ENCODE measurements at regions not wholly inside any gene's neighbourhood (a gene's known extent, or its start where the extent isn't known, plus 50 kb on each side); places are given as distances from the start of the nearest gene placed in this dataset.

DNA sequence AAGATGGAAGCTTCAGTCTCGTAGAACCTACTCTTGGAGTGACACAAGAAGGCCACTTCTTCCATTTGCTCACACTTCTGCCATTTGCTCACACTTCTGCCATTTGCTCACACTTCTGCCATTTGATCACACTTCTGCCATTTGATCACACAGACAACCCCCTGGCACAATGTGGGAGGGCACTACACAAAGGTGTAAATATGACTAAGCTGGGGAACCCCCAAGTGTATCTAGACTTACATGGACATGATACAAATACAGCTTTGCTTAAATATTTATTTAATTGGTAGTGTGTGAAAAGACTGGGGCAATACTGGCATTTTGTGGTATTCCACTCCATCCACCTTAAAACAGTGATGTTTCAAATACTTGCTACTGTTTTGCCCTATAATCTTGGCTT, 296.2 kb upstream of the PPFIA2 start:
- intact Hi-C loops (cut with DNase I) = no loop called here
- DNase-seq = no peak

DNA sequence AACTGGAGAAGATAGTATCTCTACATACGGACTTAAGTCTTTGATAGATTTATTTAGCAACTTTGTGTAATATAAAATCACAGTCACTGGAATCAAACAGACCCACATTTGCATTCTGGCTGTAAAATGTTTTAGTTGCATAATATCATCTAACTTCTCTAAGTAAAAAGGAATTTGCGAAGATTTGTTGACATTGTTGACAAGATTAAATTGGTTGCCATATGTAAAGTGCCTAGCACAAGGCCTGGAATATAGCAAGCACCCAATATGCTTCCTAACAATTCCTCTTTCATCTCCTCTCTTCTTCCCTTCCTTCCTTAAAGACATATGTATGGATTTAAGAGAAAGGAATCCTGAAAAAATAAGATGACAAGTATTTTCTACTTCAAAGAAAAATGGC, 295.4 kb upstream of the PPFIA2 start:
- intact Hi-C loops (cut with DNase I) = no loop called here
- no peak for DNase-seq

DNA sequence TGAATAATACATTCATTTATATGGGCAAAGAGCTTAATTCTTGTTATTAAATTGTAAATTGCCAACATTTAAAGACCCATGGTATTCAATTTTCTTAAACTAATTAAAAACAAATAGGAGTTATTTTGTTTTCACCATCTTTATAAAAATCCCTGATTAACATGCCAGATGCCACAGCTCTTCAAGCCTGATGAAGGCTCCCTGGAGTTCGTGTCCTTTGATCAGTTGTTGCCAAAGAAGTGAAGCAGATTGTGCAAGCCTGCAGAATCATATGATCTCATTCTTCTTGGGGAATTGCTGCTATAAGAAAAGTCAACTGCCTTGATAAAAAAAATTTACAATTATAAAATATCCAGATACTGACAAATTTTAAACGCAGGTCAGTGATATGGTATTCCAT, 288.3 kb upstream of the PPFIA2 start:
- intact Hi-C loops (cut with DNase I) = no loop called here
- no peak for DNase-seq

DNA sequence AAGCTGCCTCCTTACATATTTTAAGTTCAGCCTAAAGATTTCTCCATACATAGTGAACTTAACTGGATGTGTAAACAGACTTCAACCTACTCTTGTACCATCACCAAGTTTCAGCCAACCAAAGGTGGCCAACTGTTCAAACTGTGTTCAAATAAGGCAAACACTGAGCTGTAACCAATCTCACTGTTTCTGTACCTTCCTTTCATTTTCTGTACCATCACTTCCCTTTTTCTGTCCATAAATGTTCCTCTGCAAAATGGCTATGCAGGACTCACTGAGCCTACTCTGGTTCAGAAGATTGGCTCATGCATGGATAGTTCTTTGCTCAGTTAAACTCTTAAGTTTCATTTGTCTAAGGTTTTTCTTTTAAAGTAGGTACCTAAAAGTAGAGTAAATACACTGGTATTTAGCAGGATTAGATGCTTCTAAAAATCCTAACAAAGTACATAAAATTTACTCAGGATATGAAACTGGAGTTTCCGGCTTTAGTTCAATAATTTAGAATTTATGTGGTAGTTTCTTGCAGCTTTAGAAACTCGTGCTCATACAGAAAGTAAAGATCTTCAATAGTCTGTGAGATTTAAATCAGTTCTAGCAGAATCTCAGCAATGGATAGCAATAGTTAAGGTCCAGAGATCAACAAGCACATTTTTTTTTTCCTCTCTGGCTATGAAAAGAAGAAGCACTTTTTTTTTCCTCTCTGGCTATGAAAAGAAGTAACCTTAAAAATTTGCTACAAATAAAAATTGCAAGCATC, 282.0 kb upstream of the PPFIA2 start:
- intact Hi-C loops (cut with DNase I) = no loop called here
- no peak for DNase-seq

DNA sequence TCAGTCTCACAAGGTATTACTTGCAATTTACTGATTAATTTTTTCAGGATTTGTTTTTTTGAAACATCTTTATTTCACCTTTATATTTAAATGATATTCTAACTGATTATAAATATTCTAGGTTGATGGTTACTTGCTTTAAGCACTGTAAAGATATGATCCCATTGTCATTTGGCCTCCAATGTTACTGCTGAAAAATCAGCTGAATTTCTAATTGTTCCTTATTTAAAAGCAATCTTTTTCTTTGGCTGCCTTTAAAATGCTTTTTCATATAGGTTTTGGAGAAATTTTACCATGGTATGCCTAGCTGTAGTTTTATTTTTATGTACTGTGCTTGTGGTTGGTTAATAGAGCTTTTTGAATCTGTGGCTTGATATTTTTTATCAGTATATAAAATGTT, 275.6 kb upstream of the PPFIA2 start:
- intact Hi-C loops (cut with DNase I) = no loop called here
- no peak for DNase-seq

DNA sequence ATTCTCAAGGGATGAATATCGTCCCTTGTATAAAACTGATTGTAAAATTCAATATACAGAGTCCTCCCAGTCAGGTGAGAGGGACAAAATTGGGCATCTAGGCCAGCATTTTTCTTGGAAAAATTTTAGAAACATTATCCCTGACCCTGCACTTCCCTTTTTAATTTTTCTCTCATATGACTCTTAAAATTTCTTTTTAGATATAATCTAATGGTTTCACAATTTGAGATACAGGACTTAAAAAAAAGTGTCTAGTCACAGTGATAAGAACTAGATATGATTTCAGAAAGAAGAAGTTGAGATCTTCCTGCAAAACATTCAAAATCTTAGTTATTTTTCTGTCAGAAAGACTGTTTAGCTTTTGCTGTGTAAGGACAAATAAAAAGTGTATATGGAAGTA, 270.8 kb upstream of the PPFIA2 start:
- DNase-seq = no peak
- intact Hi-C loops (cut with DNase I) = no loop called here

DNA sequence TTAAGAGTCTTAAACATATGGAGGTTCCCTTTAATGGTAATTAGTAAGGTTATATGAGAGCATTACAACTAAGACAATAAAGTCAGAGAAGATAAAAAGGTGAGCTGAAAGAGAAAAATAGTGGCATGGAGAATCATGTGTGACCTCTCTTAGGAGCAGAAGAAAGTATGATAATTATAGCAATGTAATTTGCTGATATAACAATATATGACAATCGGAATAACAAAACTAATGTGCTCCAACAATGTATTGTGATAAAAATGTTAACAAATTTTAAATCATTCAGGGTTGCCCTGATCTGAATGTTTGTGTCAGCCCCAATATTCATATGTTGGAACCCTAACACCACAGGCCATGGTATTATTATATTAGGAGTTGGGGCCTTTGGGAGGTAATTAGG, 269.6 kb upstream of the PPFIA2 start:
- no peak for DNase-seq
- intact Hi-C loops (cut with DNase I) = no loop called here

DNA sequence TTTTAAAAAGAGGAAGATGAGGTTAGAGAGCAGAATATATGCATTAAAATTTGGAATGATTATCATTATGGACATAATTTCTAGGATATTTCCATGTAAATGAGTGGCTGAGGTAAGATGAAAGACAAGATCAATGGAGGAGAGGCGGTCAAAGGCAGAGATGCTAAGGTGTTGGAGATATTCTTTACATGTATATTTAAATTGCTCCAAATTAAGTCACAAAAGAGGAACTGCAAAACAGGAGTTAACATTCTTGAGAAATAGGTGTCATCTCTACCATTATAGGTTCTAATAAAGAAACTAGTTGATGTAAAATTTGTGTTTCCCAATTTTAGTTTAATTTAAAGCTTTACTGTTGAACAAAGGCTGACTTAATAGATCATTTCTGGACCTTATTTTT, 268.5 kb upstream of the PPFIA2 start:
- intact Hi-C loops (cut with DNase I) = no loop called here
- DNase-seq = no peak

DNA sequence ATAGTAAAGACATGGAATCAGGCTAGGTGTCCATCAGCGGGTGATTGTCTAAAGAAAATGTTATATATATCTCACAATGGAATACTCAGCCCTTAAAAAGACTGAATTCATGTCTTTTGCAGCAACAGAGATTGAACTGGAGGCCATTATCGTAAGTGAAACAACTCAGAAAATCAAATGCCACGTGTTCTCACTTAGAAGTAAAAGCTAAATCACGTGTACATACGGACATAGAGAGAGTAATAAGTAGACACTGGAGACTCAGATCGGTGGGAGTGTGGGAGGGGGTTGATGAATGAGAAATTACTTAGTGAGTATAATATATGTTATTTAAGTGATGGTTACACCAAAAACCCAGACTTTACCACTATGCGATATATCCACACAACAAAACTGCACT, 266.3 kb upstream of the PPFIA2 start:
- intact Hi-C loops (cut with DNase I) = no loop called here
- DNase-seq = no peak

DNA sequence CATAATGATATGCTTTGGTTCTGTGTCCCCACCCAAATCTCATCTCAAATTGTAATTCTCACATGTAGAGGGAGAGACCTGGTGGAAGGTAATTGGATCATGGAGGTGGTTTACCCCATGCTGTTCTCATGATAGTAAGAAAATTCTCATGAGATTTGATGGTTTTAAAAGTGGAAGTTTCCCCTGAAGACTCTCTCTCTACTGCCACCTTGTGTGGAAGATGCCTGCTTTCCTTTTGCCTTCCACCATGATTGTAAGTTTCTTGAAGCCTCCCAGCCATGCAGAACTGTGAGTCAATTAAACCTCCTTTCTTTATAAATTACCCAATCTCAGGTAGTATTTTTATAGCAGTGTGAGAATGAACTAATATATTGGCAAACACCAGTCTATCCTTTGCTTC, 260.4 kb upstream of the PPFIA2 start:
- intact Hi-C loops (cut with DNase I) = no loop called here
- DNase-seq = no peak

DNA sequence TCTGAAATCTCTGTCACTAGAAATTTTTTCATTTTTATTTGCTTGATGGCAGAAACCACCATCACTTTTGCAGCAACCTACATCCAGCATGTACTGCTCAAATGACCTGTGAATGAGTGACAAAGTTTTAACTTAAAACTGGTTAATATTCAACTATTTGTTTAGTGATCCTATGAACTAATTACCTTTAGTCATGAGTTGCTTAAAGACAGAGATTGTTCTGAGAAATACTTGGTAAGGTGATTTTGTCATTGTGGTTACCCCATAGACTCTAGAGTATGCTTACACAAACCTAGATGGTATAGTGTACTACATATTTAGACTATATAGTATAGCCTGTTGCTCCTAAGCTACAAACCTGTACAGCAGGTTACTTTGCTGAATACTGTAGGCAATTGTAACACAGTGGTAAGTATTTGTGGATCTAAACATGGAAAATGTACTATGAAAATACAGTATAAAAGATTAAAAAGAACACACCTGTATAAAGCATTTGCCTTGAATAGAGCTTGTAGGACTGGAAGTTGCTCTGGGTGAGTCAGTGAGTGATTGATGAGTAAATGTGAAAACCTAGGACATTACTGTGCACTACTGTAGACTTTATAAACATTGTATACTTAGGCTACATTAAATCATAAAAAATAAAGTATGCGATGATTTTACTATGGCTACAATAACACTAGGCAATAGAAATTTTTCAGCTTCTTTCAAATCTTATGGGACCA, 256.6 kb upstream of the PPFIA2 start:
- intact Hi-C loops (cut with DNase I) = no loop called here
- no peak for DNase-seq

DNA sequence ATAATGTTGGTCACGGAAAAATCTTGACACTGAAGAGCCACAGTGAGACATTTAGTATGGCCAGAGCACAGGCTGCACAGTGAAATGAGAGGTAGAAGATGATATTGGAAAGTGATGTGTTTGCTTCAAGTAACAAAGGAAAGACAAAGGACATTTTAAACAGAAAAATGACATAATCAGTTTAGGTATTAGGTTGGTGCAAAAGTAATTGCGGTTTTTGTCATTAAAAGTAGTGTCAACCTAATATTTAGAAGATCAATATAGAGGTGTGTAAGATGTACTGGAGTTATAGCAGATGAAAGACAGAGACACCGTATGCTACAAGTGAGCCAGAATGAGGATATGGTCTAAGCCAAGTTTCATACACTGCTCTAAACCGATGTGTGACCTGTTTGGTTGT, 253.0 kb upstream of the PPFIA2 start:
- no peak for DNase-seq

DNA sequence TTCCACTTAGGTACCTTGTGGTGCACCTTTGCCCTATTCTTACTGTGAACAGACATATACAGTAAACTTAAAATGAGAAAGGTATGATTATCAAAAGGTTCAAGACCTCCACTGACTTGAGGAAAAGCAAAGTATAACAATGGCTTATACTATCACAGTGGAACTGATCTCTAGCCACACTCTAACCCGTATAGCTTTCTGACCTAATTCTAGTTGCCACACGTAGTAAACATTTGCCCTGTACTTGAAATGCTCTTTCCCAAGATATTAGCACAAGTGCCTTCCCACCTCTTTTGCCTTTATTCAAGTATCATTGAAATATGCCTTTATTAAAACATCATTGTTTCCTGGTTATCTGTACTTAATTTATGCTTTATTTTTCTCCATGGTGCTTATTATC, 250.4 kb upstream of the PPFIA2 start:
- DNase-seq = no peak
- intact Hi-C loops (cut with DNase I) = no loop called here

More for the DNA sequence above, 253.0 kb upstream of the PPFIA2 start:
- intact Hi-C loops (cut with DNase I) = no loop called here

DNA sequence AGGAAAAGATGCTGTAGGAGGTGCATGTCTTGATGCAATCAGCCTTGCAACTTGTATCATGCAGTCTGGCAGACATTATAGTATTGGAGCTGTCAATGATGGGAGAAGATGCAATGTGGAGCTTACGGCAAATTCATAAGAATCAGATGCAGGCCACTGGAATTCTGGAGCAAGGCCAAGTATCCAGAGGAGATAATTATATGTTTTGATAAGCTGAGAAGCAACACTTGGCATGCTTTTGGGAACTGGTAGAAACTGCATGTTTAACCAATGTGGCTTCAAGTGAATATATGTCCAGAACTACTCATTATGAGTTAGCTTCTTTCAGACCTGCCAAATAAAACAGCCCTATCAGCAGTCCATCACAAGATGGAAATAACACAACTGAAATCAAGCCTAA, 249.1 kb upstream of the PPFIA2 start:
- intact Hi-C loops (cut with DNase I) = no loop called here
- no peak for DNase-seq

DNA sequence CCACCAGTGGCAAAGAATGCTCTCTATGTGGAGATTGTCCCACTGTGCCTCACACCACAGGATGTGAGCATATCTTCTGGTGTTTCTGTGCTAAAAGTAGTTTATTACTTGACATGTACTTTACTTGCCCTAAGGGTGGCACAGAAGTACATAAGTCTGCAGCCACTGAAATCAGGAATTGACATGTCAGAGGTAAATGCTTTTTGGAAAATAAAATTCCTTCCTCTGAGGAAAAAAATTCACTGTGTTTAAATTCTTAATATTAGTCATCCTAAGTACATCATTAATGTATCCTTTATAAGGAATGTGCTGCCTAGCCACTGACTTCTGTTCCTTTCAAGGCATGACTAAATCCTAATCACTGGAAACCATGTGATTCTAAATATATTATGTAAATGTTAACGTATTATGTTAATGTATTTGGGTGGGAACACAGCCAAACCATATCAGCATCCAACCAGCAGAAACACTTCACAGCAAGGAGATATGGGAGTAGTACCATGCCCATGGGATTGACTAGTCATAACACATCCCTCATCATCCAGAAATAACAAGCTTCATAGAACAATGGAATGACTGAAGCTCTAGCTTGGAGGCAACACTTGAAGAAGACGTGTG, 239.7 kb upstream of the PPFIA2 start:
- no peak for DNase-seq
- intact Hi-C loops (cut with DNase I) = no loop called here

DNA sequence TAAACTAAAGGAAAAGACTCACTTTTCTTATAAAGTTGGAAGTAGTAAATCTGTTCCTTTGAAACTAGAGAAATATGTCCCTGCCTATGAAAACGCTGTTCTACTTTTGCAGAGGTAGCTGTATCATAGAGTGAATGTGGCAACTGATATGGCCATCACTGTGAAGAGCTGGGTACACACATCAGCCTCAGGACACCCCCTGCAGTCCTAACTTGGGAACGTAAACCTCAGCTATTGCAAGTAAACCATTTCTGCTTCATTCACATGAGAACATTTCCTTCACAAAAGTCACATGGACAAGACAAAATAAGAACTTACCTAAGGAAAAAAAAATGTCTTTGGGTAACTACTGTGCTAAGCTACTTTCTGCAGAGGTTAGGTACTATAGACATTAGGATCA, 233.3 kb upstream of the PPFIA2 start:
- intact Hi-C loops (cut with DNase I) = loop anchor here (5.0 kb wide), 1 partner anchor 350 kb away; no protein-coding TSS in a partner anchor
- DNase-seq = peak in 3 of 10 donors; percentile 3 to 68 (median 11)

DNA sequence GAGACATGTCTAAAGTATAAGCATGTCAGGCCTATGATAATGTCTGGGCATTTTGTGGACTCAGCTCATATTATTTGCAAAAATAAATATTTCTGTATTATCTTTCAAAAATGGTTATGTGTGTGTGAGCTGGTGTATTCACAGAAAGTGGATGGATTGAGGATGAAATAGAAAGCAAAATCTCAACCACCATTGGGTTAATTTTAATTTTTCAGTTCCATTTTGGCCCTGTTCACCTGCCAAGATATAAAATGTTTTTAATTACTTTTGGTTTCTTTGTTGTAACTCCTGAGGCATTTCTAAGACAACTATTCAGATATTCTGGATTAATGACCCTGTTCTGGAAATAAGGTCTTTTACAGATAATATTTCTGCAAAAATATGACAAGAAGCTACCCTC, 232.7 kb upstream of the PPFIA2 start:
- DNase-seq = no peak
- intact Hi-C loops (cut with DNase I) = loop anchor here (5.0 kb wide), 1 partner anchor 350 kb away; no protein-coding TSS in a partner anchor

DNA sequence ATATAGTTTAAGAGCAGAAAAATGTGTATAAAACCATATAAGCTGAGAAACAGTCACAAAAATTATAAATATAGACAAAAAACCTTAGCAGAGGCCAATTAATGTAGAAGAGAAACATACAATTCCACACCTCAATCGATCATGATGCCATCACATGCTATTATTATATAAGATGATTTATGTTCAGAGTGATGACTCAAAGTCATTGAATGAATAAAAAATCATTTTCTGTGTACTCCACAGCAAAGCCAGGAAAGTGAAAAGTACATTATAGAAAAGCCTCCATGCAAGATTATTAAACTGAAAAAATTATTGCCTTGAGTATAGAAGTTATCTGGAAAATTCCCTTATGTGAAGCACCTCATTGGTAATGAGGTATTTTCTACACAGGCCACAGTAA, 229.2 kb upstream of the PPFIA2 start:
- DNase-seq = no peak
- intact Hi-C loops (cut with DNase I) = no loop called here

DNA sequence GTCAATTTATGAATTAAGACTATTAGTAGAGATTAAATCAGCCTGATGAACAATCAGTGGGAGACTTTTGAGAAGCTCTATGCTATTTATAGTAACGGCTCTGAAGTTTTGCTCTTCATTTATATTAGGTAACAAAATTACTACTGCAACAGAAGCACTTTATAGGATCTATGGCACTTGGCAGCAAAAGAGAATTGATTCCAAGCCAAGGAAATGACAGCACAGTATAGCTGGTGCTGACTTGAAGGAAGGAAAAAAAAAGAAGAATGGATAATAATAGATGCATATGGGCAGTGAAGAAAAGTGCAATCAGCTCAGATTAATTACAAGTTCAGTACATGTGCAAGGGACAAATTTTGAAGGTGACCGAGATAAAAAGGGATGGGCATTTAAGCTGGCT, 228.2 kb upstream of the PPFIA2 start:
- intact Hi-C loops (cut with DNase I) = no loop called here
- DNase-seq = no peak

DNA sequence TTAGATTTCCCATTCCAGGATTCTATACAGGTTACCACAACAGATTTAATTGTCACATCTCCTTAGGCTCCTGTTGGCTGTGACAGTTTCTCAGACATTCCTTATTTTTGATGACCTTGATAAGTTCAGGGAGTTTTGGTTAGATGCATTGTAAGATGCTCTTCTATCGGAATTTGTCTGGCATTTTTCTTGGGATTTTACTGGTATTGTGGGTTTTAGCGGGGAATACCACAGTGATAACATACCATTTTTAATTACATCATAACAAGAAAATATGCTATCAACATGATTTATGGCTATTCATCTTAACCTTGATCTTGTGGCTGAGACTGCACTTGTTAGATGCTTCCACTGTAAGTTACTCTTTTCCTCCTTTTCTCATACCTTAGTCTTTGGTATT, 217.5 kb upstream of the PPFIA2 start:
- intact Hi-C loops (cut with DNase I) = no loop called here
- DNase-seq = no peak

DNA sequence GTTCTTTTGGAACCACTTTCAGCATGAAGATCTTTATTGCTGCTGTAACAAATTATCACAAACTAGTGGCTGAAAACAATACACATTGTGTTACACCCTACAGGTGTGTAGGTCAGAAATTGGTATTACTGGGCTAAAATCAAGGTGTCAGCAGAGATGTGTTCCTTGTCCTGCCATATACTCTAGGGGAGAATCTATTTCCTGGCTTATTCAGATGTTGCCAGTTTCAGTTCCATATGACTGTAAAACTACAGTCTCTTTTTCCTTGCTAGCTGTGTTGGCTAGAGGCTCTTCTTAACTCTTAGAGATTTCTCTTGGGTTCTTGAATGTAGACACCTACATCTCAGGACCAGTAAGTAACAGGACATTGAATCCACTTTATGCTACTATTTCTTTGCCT, 215.6 kb upstream of the PPFIA2 start:
- no peak for DNase-seq
- intact Hi-C loops (cut with DNase I) = no loop called here

DNA sequence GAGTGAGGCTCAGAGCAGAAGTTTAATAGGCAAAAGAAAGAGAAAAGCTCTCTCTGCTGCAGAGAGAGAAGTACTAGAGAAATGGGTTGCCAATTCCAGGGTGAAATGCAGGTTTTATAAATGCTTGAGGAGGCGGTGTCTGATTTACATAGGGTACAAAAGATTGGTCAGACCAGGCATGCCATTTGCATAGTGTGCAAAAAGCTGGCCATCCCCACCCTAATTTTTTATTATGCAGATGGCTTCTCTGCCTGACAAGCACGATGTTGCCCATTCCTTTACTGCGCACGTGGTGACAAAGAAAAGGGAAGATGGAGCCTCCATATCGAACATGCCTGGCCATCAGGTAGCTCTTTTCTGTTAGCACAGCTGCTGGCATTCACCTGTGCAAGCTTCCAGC, 209.3 kb upstream of the PPFIA2 start:
- intact Hi-C loops (cut with DNase I) = no loop called here
- no peak for DNase-seq
